ENCODE measurements at regions not wholly inside any gene's neighbourhood (a gene's known extent, or its start where the extent isn't known, plus 50 kb on each side); places are given as distances from the start of the nearest gene placed in this dataset.

- H3K4me1 ChIP-seq (ENCODE audit: control insufficient read depth, insufficient read depth, low read length) = no peaks in the 10 kb centered on the region
- WGBS (ENCODE audit: insufficient coverage) = 90% methylated on average over 2 of the region's 3 CpGs
These were observed 82.2 kb downstream of the EPDR1 start for GRCh38 chr7:38002689-38003088.

DNA sequence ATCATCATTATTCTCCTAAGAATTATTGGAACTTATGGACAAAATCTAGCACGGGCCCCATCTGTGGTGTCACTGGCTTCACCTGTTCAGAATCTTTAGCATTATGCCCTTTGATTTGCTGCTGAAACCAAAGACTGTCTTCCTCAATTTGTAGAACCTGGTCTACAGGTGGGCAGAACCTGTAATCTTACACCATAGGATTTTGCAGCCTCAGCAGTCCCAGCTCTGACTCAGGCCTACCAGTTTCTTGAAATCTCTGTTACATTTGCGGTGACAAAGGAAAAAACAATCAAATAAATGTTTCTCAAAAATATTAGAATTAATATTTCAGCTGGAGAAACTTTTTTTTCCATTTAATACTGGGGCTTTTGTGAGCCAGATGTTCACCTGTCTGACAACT, 86.1 kb downstream of the EPDR1 start:
- no peak overlapping the region for H3K27ac ChIP-seq (ENCODE audit: low read depth, low read length)
- whole genome bisulfite sequencing (ENCODE audit: insufficient coverage) = 100% methylated on average over 1 of the region's 2 CpGs
- H3K9me3 ChIP-seq (ENCODE audit: control insufficient read depth, insufficient read depth, low read length) = peaks cover 1% of the 10 kb centered on the region
- H3K4me3 ChIP-seq (ENCODE audit: low read depth, low read length) = no peak overlapping the region
- H3K27me3 ChIP-seq (ENCODE audit: control insufficient read depth, insufficient read depth, low read length) = no peaks in the 10 kb centered on the region
- H3K36me3 ChIP-seq (ENCODE audit: control insufficient read depth, insufficient read depth, low read length) = no peaks in the 10 kb centered on the region
- no peak for DNase-seq (ENCODE audit: low read depth in 4 of 6, low spot score in 6 of 6)
- H3K4me1 ChIP-seq (ENCODE audit: control insufficient read depth, insufficient read depth, low read length) = no peaks in the 10 kb centered on the region

More at GRCh38 chr7:38002689-38003088, 82.2 kb downstream of the EPDR1 start:
- no peaks in the 10 kb centered on the region for H3K9me3 ChIP-seq (ENCODE audit: control insufficient read depth, insufficient read depth, low read length)
- DNase-seq (ENCODE audit: low read depth in 4 of 6, low spot score in 6 of 6) = no peak
- H3K27ac ChIP-seq (ENCODE audit: low read depth, low read length) = no peak overlapping the region
- H3K4me3 ChIP-seq (ENCODE audit: low read depth, low read length) = no peak overlapping the region
- no peaks in the 10 kb centered on the region for H3K27me3 ChIP-seq (ENCODE audit: control insufficient read depth, insufficient read depth, low read length)
- no peaks in the 10 kb centered on the region for H3K36me3 ChIP-seq (ENCODE audit: control insufficient read depth, insufficient read depth, low read length)

DNA sequence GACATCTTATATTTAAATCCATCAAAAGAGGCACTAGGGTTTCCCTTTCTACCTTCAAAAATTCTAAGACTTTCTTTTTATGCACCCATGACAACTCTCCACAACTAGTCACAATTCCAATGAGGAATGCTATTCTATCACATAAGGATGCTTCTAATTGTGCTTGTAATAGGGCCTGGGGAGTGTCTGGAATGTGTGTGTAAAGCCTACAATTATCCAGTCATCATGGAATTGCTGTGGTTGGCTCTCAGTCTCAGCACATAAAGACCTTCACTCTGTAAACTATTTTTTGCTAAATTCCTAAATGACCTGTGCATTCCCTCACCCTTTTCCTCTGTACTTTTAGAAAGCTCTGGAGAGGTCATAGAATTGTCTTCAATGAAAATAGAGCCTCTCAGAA, 86.7 kb downstream of the EPDR1 start:
- Histone ChIP-seq H3K36me3 (ENCODE audit: control insufficient read depth, insufficient read depth, low read length) (no peaks in the 10 kb centered on the region), H3K4me1 (ENCODE audit: control insufficient read depth, insufficient read depth, low read length) (no peaks in the 10 kb centered on the region), H3K27me3 (ENCODE audit: control insufficient read depth, insufficient read depth, low read length) (no peaks in the 10 kb centered on the region), H3K27ac (ENCODE audit: low read depth, low read length) (no peak overlapping the region), H3K9me3 (ENCODE audit: control insufficient read depth, insufficient read depth, low read length) (peaks cover 1% of the 10 kb centered on the region), H3K4me3 (ENCODE audit: low read depth, low read length) (no peak overlapping the region)
- DNase-seq (ENCODE audit: low read depth in 4 of 6, low spot score in 6 of 6) = no peak

DNA sequence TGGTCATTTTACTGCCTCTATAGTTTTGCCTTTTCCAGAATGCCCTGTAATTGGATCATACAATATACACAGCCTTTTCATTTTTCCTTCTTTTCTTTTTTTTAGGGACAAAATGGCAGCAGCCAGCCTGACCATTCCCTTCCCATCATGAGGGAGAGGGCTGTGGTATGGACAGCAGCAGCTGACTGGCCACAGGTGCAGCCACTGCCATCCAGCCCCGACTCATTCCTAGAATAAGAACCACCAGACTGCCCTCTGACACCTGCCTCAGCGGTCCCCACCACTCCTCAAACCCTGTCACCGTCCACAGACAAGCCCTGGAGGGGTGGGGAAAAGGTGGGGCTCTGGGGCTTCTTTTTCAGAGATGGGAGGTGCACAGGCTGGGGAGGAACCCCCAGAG, 92.8 kb downstream of the EPDR1 start:
- Histone ChIP-seq H3K9me3 (ENCODE audit: control insufficient read depth, insufficient read depth, low read length) (peaks cover 3% of the 10 kb centered on the region), H3K27ac (ENCODE audit: low read depth, low read length) (no peak overlapping the region), H3K36me3 (ENCODE audit: control insufficient read depth, insufficient read depth, low read length) (no peaks in the 10 kb centered on the region), H3K27me3 (ENCODE audit: control insufficient read depth, insufficient read depth, low read length) (no peaks in the 10 kb centered on the region), H3K4me3 (ENCODE audit: low read depth, low read length) (no peak overlapping the region), H3K4me1 (ENCODE audit: control insufficient read depth, insufficient read depth, low read length) (no peaks in the 10 kb centered on the region)
- no peak for DNase-seq (ENCODE audit: low read depth in 4 of 6, low spot score in 6 of 6)
- no CpG with 5 or more reads among the region's 3 CpGs for WGBS (ENCODE audit: insufficient coverage)

DNA sequence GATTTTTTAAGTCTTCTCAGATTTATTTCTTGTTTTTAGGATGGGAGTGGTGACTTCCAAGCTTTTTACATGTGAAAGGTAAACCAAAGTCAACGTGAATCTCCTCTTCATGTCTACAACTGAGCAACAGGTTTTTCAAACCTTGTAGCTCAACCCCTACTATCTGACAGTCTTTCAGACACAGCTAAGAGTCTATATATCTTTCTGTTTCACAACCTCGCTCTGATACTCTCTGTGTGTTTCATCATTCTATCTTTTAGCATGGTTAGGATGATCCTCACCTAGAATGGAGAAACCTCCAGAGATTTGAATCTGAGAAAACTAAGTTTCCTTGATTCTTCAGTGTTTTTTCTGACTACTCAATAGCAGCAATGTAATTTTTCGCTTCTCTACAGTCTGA, 96.1 kb downstream of the EPDR1 start:
- H3K27me3 ChIP-seq (ENCODE audit: control insufficient read depth, insufficient read depth, low read length) = no peaks in the 10 kb centered on the region
- WGBS (ENCODE audit: insufficient coverage) = 83% methylated on average over 1 of the region's 3 CpGs

GRCh38 chr7:38017320-38017719, 96.9 kb downstream of the EPDR1 start:
- Histone ChIP-seq H3K4me1 (ENCODE audit: control insufficient read depth, insufficient read depth, low read length) (no peaks in the 10 kb centered on the region), H3K36me3 (ENCODE audit: control insufficient read depth, insufficient read depth, low read length) (no peaks in the 10 kb centered on the region), H3K9me3 (ENCODE audit: control insufficient read depth, insufficient read depth, low read length) (peaks cover 2% of the 10 kb centered on the region), H3K27me3 (ENCODE audit: control insufficient read depth, insufficient read depth, low read length) (no peaks in the 10 kb centered on the region), H3K27ac (ENCODE audit: low read depth, low read length) (no peak overlapping the region), H3K4me3 (ENCODE audit: low read depth, low read length) (no peak overlapping the region)
- DNase-seq (ENCODE audit: low read depth in 4 of 6, low spot score in 6 of 6) = no peak
- no CpG with 5 or more reads among the region's 1 CpG for WGBS (ENCODE audit: insufficient coverage)

More for the DNA sequence above, 96.1 kb downstream of the EPDR1 start:
- no peak overlapping the region for H3K4me3 ChIP-seq (ENCODE audit: low read depth, low read length)
- H3K36me3 ChIP-seq (ENCODE audit: control insufficient read depth, insufficient read depth, low read length) = no peaks in the 10 kb centered on the region
- H3K27ac ChIP-seq (ENCODE audit: low read depth, low read length) = no peak overlapping the region
- no peak for DNase-seq (ENCODE audit: low read depth in 4 of 6, low spot score in 6 of 6)
- no peaks in the 10 kb centered on the region for H3K4me1 ChIP-seq (ENCODE audit: control insufficient read depth, insufficient read depth, low read length)
- H3K9me3 ChIP-seq (ENCODE audit: control insufficient read depth, insufficient read depth, low read length) = peaks cover 2% of the 10 kb centered on the region

GRCh38 chr7:38020121-38020785, 99.8 kb downstream of the EPDR1 start:
- H3K27ac ChIP-seq (ENCODE audit: low read depth, low read length) = no peak overlapping the region
- DNase-seq (ENCODE audit: low read depth in 4 of 6, low spot score in 6 of 6) = no peak
- H3K4me1 ChIP-seq (ENCODE audit: control insufficient read depth, insufficient read depth, low read length) = no peaks in the 10 kb centered on the region
- H3K4me3 ChIP-seq (ENCODE audit: low read depth, low read length) = no peak overlapping the region
- no peaks in the 10 kb centered on the region for H3K36me3 ChIP-seq (ENCODE audit: control insufficient read depth, insufficient read depth, low read length)
- WGBS (ENCODE audit: insufficient coverage) = no CpG with 5 or more reads among the region's 6 CpGs
- peaks cover 1% of the 10 kb centered on the region for H3K9me3 ChIP-seq (ENCODE audit: control insufficient read depth, insufficient read depth, low read length)
- H3K27me3 ChIP-seq (ENCODE audit: control insufficient read depth, insufficient read depth, low read length) = no peaks in the 10 kb centered on the region

DNA sequence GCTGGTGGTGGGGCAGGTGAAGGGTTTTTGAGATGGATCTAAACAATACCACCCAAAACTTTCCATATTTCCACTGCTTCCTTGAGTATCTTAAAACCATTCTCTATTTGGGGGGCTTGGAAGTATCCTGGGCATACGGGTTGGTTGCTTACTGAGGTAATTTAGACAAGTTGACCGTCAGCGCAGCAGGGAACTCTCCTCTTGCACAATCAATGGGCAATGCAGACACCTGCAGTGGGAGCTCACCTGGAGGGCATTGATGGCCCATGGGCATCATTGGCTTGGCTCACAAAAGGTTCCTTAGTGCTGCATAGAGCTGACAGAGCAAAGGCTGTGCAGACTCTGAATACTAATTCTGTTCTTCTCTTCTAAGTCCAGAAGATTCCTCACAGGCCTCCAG, 101.5 kb downstream of the EPDR1 start:
- WGBS (ENCODE audit: insufficient coverage) = 79% methylated on average over 3 of the region's 3 CpGs
- no peaks in the 10 kb centered on the region for H3K9me3 ChIP-seq (ENCODE audit: control insufficient read depth, insufficient read depth, low read length)
- H3K4me3 ChIP-seq (ENCODE audit: low read depth, low read length) = no peak overlapping the region
- DNase-seq (ENCODE audit: low read depth in 4 of 6, low spot score in 6 of 6) = no peak
- H3K27ac ChIP-seq (ENCODE audit: low read depth, low read length) = no peak overlapping the region
- H3K27me3 ChIP-seq (ENCODE audit: control insufficient read depth, insufficient read depth, low read length) = no peaks in the 10 kb centered on the region
- no peaks in the 10 kb centered on the region for H3K4me1 ChIP-seq (ENCODE audit: control insufficient read depth, insufficient read depth, low read length)
- H3K36me3 ChIP-seq (ENCODE audit: control insufficient read depth, insufficient read depth, low read length) = no peaks in the 10 kb centered on the region

- Histone ChIP-seq H3K9me3 (ENCODE audit: control insufficient read depth, insufficient read depth, low read length) (no peaks in the 10 kb centered on the region), H3K36me3 (ENCODE audit: control insufficient read depth, insufficient read depth, low read length) (no peaks in the 10 kb centered on the region), H3K27me3 (ENCODE audit: control insufficient read depth, insufficient read depth, low read length) (no peaks in the 10 kb centered on the region), H3K4me3 (ENCODE audit: low read depth, low read length) (no peak overlapping the region), H3K27ac (ENCODE audit: low read depth, low read length) (no peak overlapping the region), H3K4me1 (ENCODE audit: control insufficient read depth, insufficient read depth, low read length) (no peaks in the 10 kb centered on the region)
- no peak for DNase-seq (ENCODE audit: low read depth in 4 of 6, low spot score in 6 of 6)
- no CpG with 5 or more reads among the region's 1 CpG for WGBS (ENCODE audit: insufficient coverage)
These were observed 105.4 kb downstream of the EPDR1 start for GRCh38 chr7:38025815-38026214.

GRCh38 chr7:38027884-38028455, 107.5 kb downstream of the EPDR1 start:
- 43% methylated on average over 2 of the region's 4 CpGs for WGBS (ENCODE audit: insufficient coverage)
- H3K4me1 ChIP-seq (ENCODE audit: control insufficient read depth, insufficient read depth, low read length) = no peaks in the 10 kb centered on the region
- no peak for DNase-seq (ENCODE audit: low read depth in 4 of 6, low spot score in 6 of 6)
- no peak overlapping the region for H3K4me3 ChIP-seq (ENCODE audit: low read depth, low read length)
- no peaks in the 10 kb centered on the region for H3K36me3 ChIP-seq (ENCODE audit: control insufficient read depth, insufficient read depth, low read length)
- H3K27me3 ChIP-seq (ENCODE audit: control insufficient read depth, insufficient read depth, low read length) = no peaks in the 10 kb centered on the region
- H3K9me3 ChIP-seq (ENCODE audit: control insufficient read depth, insufficient read depth, low read length) = no peaks in the 10 kb centered on the region
- H3K27ac ChIP-seq (ENCODE audit: low read depth, low read length) = no peak overlapping the region

Data from spinal cord (tissue), 9 donors.